Prostate gland (tissue), 2 donors: ENCODE measurements at regions not wholly inside any gene's neighbourhood (a gene's known extent, or its start where the extent isn't known, plus 50 kb on each side); places are given as distances from the start of the nearest gene placed in this dataset.

Experiments used
- DNase-seq: peaks from one replicate; pipeline ENCODE4 v3.0.0-alpha.2; 2019; ENCODE audit warnings: low spot score
- H3K27ac ChIP-seq, 2 donors: fragments of 200-600 bp; sonication (generic); 2 replicates each; pipeline ENCODE4 v1.5.1; 2017 to 2019
- H3K27me3 ChIP-seq: fragments of 200-600 bp; sonication (generic); replicated peaks from 2 replicates; pipeline ENCODE4 v1.5.1; 2019; ENCODE audit not compliant: insufficient read depth
- H3K36me3 ChIP-seq, 2 donors: fragments of 200-600 bp; sonication (generic); 1 replicate in 1 of 2; 2 replicates in 1 of 2; pipeline versions ENCODE4 v1.5.1 to v1.8.1; 2017 to 2019
- H3K4me1 ChIP-seq: fragments of 200-600 bp; sonication (generic); replicated peaks from 2 replicates; pipeline ENCODE4 v1.5.1; 2019
- H3K4me3 ChIP-seq, 2 donors: fragments of 200-600 bp; sonication (generic); 2 replicates each; pipeline ENCODE4 v1.5.1; 2017 to 2019
- H3K9me3 ChIP-seq: fragments of 200-600 bp; sonication (generic); 2 replicates; pipeline ENCODE4 v1.5.1; 2017
- CTCF ChIP-seq, 4 experiments: fragments of 200-600 bp in 2 of 4; fragments of 450-650 bp in 2 of 4; sonication (generic) in 2 of 4; IDR thresholded peaks; 1 replicate in 3 of 4; 2 replicates in 1 of 4; pipeline ENCODE4 v1.5.1; 2016 to 2019; ENCODE audit warnings: antibody characterized with exemption in 4 of 4, mild to moderate bottlenecking in 2 of 4, moderate library complexity in 2 of 4
- POLR2A ChIP-seq: fragments of 450-650 bp; IDR thresholded peaks from one replicate; pipeline ENCODE4 v1.6.1; 2016; ENCODE audit warnings: antibody characterized with exemption, mild to moderate bottlenecking
- POLR2AphosphoS5 ChIP-seq: sonication (generic); formaldehyde crosslinking; IDR thresholded peaks from one replicate; pipeline ENCODE4 v1.6.1; 2017; ENCODE audit warnings: antibody characterized with exemption
- WGBS: methylation state at CpG from one replicate; pipeline ENCODE4 v1.1.5; 2018; 5-methylcytosine and 5-hydroxymethylcytosine counted together
- intact Hi-C: fragments of 100-400 bp; cut with DNase I; formaldehyde crosslinking; loops from one replicate; pipeline ENCODE4 v1.14.2; 2022

GRCh38 chr2:176443946-176444345 is 174.7 kb downstream of the MTX2 start:
- no peak for DNase-seq
- H3K36me3 ChIP-seq, result no peaks in the 10 kb centered on the region
- no peaks in the 10 kb centered on the region for H3K9me3 ChIP-seq
- H3K27me3 ChIP-seq, result no peaks in the 10 kb centered on the region
- WGBS, result 81% methylated on average over 2 of the region's 2 CpGs
- no peak overlapping the region for H3K27ac ChIP-seq
- TF ChIP-seq CTCF (IDR thresholded peaks at IDR 0.05) (no peak), POLR2AphosphoS5 (no peak), POLR2A (no peak)
- peaks cover 10% of the 10 kb centered on the region for H3K4me1 ChIP-seq
- intact Hi-C loops, result no loop called here
- H3K4me3 ChIP-seq, result no peak overlapping the region

- H3K36me3 ChIP-seq, result no peaks in the 10 kb centered on the region
- peak overlapping the region in 1 of 2 donors; percentile 54 for H3K27ac ChIP-seq
- no peaks in the 10 kb centered on the region for H3K9me3 ChIP-seq
- 59% methylated on average over 4 of the region's 4 CpGs for WGBS
- TF ChIP-seq POLR2A, result no peak
- TF ChIP-seq CTCF (IDR thresholded peaks at IDR 0.05), result no peak
- peak; percentile 41 for TF ChIP-seq POLR2AphosphoS5
- intact Hi-C loops, result no loop called here
- no peaks in the 10 kb centered on the region for H3K27me3 ChIP-seq
- peaks cover 10% of the 10 kb centered on the region for H3K4me1 ChIP-seq
- DNase-seq, result peak; percentile 26
- no peak overlapping the region for H3K4me3 ChIP-seq
These were observed 176.7 kb downstream of the MTX2 start for GRCh38 chr2:176445956-176446355.

- whole genome bisulfite sequencing, result 51% methylated on average over 4 of the region's 4 CpGs
- DNase-seq, result no peak
- H3K27ac ChIP-seq, result peak overlapping the region in 1 of 2 donors; percentile 13
- TF ChIP-seq POLR2A, result no peak
- TF ChIP-seq POLR2AphosphoS5, result no peak
- no peak for TF ChIP-seq CTCF (IDR thresholded peaks at IDR 0.05)
- intact Hi-C loops, result no loop called here
- H3K27me3 ChIP-seq, result no peaks in the 10 kb centered on the region
- no peak overlapping the region for H3K4me3 ChIP-seq
- peaks cover 10% of the 10 kb centered on the region for H3K4me1 ChIP-seq
- no peaks in the 10 kb centered on the region for H3K9me3 ChIP-seq
- H3K36me3 ChIP-seq, result no peaks in the 10 kb centered on the region
These were observed 177.6 kb downstream of the MTX2 start for GRCh38 chr2:176446718-176447414.

- no peak for DNase-seq
- intact Hi-C loops, result no loop called here
- TF ChIP-seq CTCF (IDR thresholded peaks at IDR 0.05), result no peak
- no peak for TF ChIP-seq POLR2AphosphoS5
- no peak for TF ChIP-seq POLR2A
- no peaks in the 10 kb centered on the region for H3K27me3 ChIP-seq
- H3K4me3 ChIP-seq, result no peak overlapping the region
- H3K27ac ChIP-seq, result no peak overlapping the region
- no peaks in the 10 kb centered on the region for H3K36me3 ChIP-seq
- H3K9me3 ChIP-seq, result no peaks in the 10 kb centered on the region
- H3K4me1 ChIP-seq, result peaks cover 10% of the 10 kb centered on the region
- 95% methylated on average over 1 of the region's 1 CpG for WGBS
These were observed 178.4 kb downstream of the MTX2 start for GRCh38 chr2:176447616-176448015.

- no peaks in the 10 kb centered on the region for H3K27me3 ChIP-seq
- TF ChIP-seq CTCF (IDR thresholded peaks at IDR 0.05) (no peak), POLR2A (no peak), POLR2AphosphoS5 (no peak)
- no peak for DNase-seq
- no peaks in the 10 kb centered on the region for H3K9me3 ChIP-seq
- WGBS, result 72% methylated on average over 3 of the region's 3 CpGs
- no peak overlapping the region for H3K4me3 ChIP-seq
- intact Hi-C loops, result no loop called here
- H3K36me3 ChIP-seq, result no peaks in the 10 kb centered on the region
- H3K27ac ChIP-seq, result no peak overlapping the region
- H3K4me1 ChIP-seq, result peaks cover 10% of the 10 kb centered on the region
These were observed 180.6 kb downstream of the MTX2 start for GRCh38 chr2:176449852-176450251.
